ENCODE measurements at regions not wholly inside any gene's neighbourhood (a gene's known extent, or its start where the extent isn't known, plus 50 kb on each side); places are given as distances from the start of the nearest gene placed in this dataset.

- no peaks in the 10 kb centered on the region for H3K9me3 ChIP-seq
- no peak for TF ChIP-seq EP300 (IDR thresholded peaks at IDR 0.05)
- TF ChIP-seq POLR2A (IDR thresholded peaks at IDR 0.05; ENCODE audit: low read depth), result no peak
- TF ChIP-seq POLR2AphosphoS5 (IDR thresholded peaks at IDR 0.05), result no peak
- TF ChIP-seq, protein P1, sequence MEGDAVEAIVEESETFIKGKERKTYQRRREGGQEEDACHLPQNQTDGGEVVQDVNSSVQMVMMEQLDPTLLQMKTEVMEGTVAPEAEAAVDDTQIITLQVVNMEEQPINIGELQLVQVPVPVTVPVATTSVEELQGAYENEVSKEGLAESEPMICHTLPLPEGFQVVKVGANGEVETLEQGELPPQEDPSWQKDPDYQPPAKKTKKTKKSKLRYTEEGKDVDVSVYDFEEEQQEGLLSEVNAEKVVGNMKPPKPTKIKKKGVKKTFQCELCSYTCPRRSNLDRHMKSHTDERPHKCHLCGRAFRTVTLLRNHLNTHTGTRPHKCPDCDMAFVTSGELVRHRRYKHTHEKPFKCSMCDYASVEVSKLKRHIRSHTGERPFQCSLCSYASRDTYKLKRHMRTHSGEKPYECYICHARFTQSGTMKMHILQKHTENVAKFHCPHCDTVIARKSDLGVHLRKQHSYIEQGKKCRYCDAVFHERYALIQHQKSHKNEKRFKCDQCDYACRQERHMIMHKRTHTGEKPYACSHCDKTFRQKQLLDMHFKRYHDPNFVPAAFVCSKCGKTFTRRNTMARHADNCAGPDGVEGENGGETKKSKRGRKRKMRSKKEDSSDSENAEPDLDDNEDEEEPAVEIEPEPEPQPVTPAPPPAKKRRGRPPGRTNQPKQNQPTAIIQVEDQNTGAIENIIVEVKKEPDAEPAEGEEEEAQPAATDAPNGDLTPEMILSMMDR (IDR thresholded peaks at IDR 0.05), result no peak
- WGBS, result 69% methylated on average over 5 of the region's 5 CpGs
- no peaks in the 10 kb centered on the region for H3K27me3 ChIP-seq
- no peaks in the 10 kb centered on the region for H3K36me3 ChIP-seq
- no peak overlapping the region for H3K4me3 ChIP-seq
- DNase-seq (ENCODE audit: extremely low spot score), result no peak
- H3K27ac ChIP-seq (replicated peaks in 1 of 4), result no peak overlapping the region
- intact Hi-C loops (cut with DNase I), result no loop called here
- no peaks in the 10 kb centered on the region for H3K4me1 ChIP-seq
These were observed 90.5 kb upstream of the MEX3C start for GRCh38 chr18:51287818-51288508.

- intact Hi-C loops (cut with DNase I), result no loop called here
- Histone ChIP-seq H3K4me3 (no peak overlapping the region), H3K9me3 (no peaks in the 10 kb centered on the region), H3K4me1 (no peaks in the 10 kb centered on the region), H3K36me3 (no peaks in the 10 kb centered on the region), H3K27me3 (no peaks in the 10 kb centered on the region), H3K27ac (replicated peaks in 1 of 4) (no peak overlapping the region)
- no peak for DNase-seq (ENCODE audit: extremely low spot score)
- 91% methylated on average over 3 of the region's 3 CpGs for WGBS
- TF ChIP-seq, protein P1 (IDR thresholded peaks at IDR 0.05), result no peak
- TF ChIP-seq POLR2A (IDR thresholded peaks at IDR 0.05; ENCODE audit: low read depth) (no peak), EP300 (IDR thresholded peaks at IDR 0.05) (no peak), POLR2AphosphoS5 (IDR thresholded peaks at IDR 0.05) (no peak)
These were observed 91.1 kb upstream of the MEX3C start for GRCh38 chr18:51288582-51288981.

- no peaks in the 10 kb centered on the region for H3K9me3 ChIP-seq
- 74% methylated on average over 2 of the region's 2 CpGs for WGBS
- no peak overlapping the region for H3K4me3 ChIP-seq
- DNase-seq (ENCODE audit: extremely low spot score), result no peak
- no peaks in the 10 kb centered on the region for H3K36me3 ChIP-seq
- no peak for TF ChIP-seq POLR2A (IDR thresholded peaks at IDR 0.05; ENCODE audit: low read depth)
- TF ChIP-seq POLR2AphosphoS5 (IDR thresholded peaks at IDR 0.05), result no peak
- TF ChIP-seq EP300 (IDR thresholded peaks at IDR 0.05), result no peak
- TF ChIP-seq, protein P1 (IDR thresholded peaks at IDR 0.05), result no peak
- no peaks in the 10 kb centered on the region for H3K27me3 ChIP-seq
- intact Hi-C loops (cut with DNase I), result no loop called here
- H3K4me1 ChIP-seq, result no peaks in the 10 kb centered on the region
- no peak overlapping the region for H3K27ac ChIP-seq (replicated peaks in 1 of 4)
These were observed 93.4 kb upstream of the MEX3C start for GRCh38 chr18:51290860-51291259.

GRCh38 chr18:51300912-51301311 is 103.4 kb upstream of the MEX3C start:
- WGBS, result 96% methylated on average over 3 of the region's 3 CpGs
- no peak for DNase-seq (ENCODE audit: extremely low spot score)
- no peak overlapping the region for H3K4me3 ChIP-seq
- H3K36me3 ChIP-seq, result no peaks in the 10 kb centered on the region
- no peak for TF ChIP-seq POLR2A (IDR thresholded peaks at IDR 0.05; ENCODE audit: low read depth)
- TF ChIP-seq, protein P1 (IDR thresholded peaks at IDR 0.05), result no peak
- no peak for TF ChIP-seq POLR2AphosphoS5 (IDR thresholded peaks at IDR 0.05)
- TF ChIP-seq EP300 (IDR thresholded peaks at IDR 0.05), result no peak
- H3K4me1 ChIP-seq, result no peaks in the 10 kb centered on the region
- intact Hi-C loops (cut with DNase I), result no loop called here
- H3K27ac ChIP-seq (replicated peaks in 1 of 4), result no peak overlapping the region
- H3K27me3 ChIP-seq, result no peaks in the 10 kb centered on the region
- H3K9me3 ChIP-seq, result peaks cover 0 to 5% (median 0%) of the 10 kb centered on the region in 4 donors

DNA sequence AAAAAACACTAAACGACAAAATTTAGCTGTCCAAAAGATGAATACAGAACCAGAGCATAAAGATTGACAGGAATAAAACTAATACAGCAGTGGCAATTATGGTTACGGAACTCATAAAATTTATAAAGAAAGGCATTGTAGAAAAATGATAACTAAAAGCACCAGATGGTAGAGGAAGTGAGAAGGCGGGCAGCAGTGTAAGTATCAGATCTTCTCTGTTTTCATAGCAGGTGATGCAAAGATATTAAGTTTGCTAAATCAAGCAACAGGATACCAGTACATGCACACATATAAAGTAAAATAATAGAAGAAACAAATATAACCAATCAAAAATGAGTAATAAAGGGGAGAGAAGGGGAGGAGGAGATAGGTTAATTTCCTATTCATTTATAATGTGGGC is 103.9 kb upstream of the MEX3C start:
- no peak for TF ChIP-seq POLR2A (IDR thresholded peaks at IDR 0.05; ENCODE audit: low read depth)
- intact Hi-C loops (cut with DNase I), result no loop called here
- peaks cover 0 to 5% (median 0%) of the 10 kb centered on the region in 4 donors for H3K9me3 ChIP-seq
- H3K36me3 ChIP-seq, result no peaks in the 10 kb centered on the region
- no peak overlapping the region for H3K27ac ChIP-seq (replicated peaks in 1 of 4)
- 88% methylated on average over 3 of the region's 3 CpGs for WGBS
- H3K4me1 ChIP-seq, result no peaks in the 10 kb centered on the region
- no peak for DNase-seq (ENCODE audit: extremely low spot score)
- no peak overlapping the region for H3K4me3 ChIP-seq
- H3K27me3 ChIP-seq, result no peaks in the 10 kb centered on the region

Measured in esophagus muscularis mucosa (tissue), 4 donors.